ENCODE measurements at regions not wholly inside any gene's neighbourhood (a gene's known extent, or its start where the extent isn't known, plus 50 kb on each side); places are given as distances from the start of the nearest gene placed in this dataset.
"Not testable (repeated sequence)": the region's sequence is repeated elsewhere in the genome, so short reads cannot be mapped to it uniquely, and the experiment has no call there.

- WGBS, 10 experiments = 13 to 87% (median 50%) methylated on average over 2 to 4 of the region's 5 CpGs; no CpG with 5 or more reads in 4 of the 10 experiments
- Histone ChIP-seq H3K4me3 (no peak overlapping the region), H3K4me1 (replicated peaks in 1 of 2) (peaks cover 0 to 2% of the 10 kb centered on the region in 2 donors), H3K27ac (no peak overlapping the region)
- in situ Hi-C loops (cut with MboI; ENCODE audit: low pct_unique_long_range_greater_than_20kb in 2 of 9, low sequenced_read_pairs in 9 of 9, unreplicated experiment in 9 of 9) = no loop called here
- no peak for ATAC-seq (replicated peaks in 6 of 8)
Measured at GRCh38 chr7:69434398-69434815, 163.9 kb upstream of the AUTS2 start.

DNA sequence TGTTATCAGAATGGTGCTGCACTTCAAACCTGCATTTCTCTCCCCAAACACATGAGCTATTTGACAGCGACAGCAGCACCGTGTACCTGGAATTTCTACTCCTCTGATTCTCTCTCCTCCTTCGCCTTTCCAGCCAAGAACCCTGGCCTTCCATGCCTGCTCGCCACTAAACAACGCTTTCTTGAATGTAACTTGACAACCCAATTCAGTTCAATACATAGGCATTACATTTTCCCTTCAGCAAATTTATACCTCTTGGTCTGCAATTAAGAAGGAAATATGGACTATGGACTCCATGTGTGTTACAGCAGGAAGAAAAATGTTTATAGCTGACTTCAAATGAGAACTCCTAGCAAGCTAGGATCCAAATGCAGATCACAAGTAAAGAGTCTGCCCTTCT is 162.6 kb upstream of the AUTS2 start:
- in situ Hi-C loops (cut with MboI; ENCODE audit: low pct_unique_long_range_greater_than_20kb in 2 of 9, low sequenced_read_pairs in 9 of 9, unreplicated experiment in 9 of 9) = no loop called here
- no peak overlapping the region for H3K27ac ChIP-seq
- 46 to 100% (median 67%) methylated on average over 1 to 5 of the region's 5 CpGs; no CpG with 5 or more reads in 1 of the 10 experiments for whole genome bisulfite sequencing, 10 experiments
- no peak overlapping the region for H3K4me3 ChIP-seq
- no peak for ATAC-seq (replicated peaks in 6 of 8)
- no peaks in the 10 kb centered on the region for H3K4me1 ChIP-seq (replicated peaks in 1 of 2)

GRCh38 chr7:69436946-69437345 is 161.3 kb upstream of the AUTS2 start:
- Histone ChIP-seq H3K27ac (no peak overlapping the region), H3K4me1 (replicated peaks in 1 of 2) (no peaks in the 10 kb centered on the region), H3K4me3 (no peak overlapping the region)
- in situ Hi-C loops (cut with MboI; ENCODE audit: low pct_unique_long_range_greater_than_20kb in 2 of 9, low sequenced_read_pairs in 9 of 9, unreplicated experiment in 9 of 9) = no loop called here
- ATAC-seq (replicated peaks in 6 of 8) = peak in 1 of 8 experiments; percentile 31
- WGBS, 10 experiments = 0 to 88% (median 75%) methylated on average over 1 of the region's 1 CpG; no CpG with 5 or more reads in 6 of the 10 experiments

GRCh38 chr7:69438584-69439412 is 159.5 kb upstream of the AUTS2 start:
- Histone ChIP-seq H3K4me3 (no peak overlapping the region), H3K27ac (no peak overlapping the region), H3K4me1 (replicated peaks in 1 of 2) (no peaks in the 10 kb centered on the region)
- in situ Hi-C loops (cut with MboI; ENCODE audit: low pct_unique_long_range_greater_than_20kb in 2 of 9, low sequenced_read_pairs in 9 of 9, unreplicated experiment in 9 of 9) = no loop called here
- WGBS, 10 experiments = 0 to 100% (median 62%) methylated on average over 1 to 12 of the region's 16 CpGs; no CpG with 5 or more reads in 2 of the 10 experiments
- peak in 1 of 8 experiments; percentile 75 for ATAC-seq (replicated peaks in 6 of 8)

GRCh38 chr7:69439636-69440325 is 158.5 kb upstream of the AUTS2 start:
- Histone ChIP-seq H3K4me3 (no peak overlapping the region), H3K4me1 (replicated peaks in 1 of 2) (no peaks in the 10 kb centered on the region), H3K27ac (no peak overlapping the region)
- peak in 3 of 8 experiments; percentile 58 to 71 (median 66) for ATAC-seq (replicated peaks in 6 of 8)
- WGBS, 10 experiments = 43 to 100% (median 60%) methylated on average over 1 of the region's 1 CpG; no CpG with 5 or more reads in 5 of the 10 experiments
- in situ Hi-C loops (cut with MboI; ENCODE audit: low pct_unique_long_range_greater_than_20kb in 2 of 9, low sequenced_read_pairs in 9 of 9, unreplicated experiment in 9 of 9) = no loop called here

DNA sequence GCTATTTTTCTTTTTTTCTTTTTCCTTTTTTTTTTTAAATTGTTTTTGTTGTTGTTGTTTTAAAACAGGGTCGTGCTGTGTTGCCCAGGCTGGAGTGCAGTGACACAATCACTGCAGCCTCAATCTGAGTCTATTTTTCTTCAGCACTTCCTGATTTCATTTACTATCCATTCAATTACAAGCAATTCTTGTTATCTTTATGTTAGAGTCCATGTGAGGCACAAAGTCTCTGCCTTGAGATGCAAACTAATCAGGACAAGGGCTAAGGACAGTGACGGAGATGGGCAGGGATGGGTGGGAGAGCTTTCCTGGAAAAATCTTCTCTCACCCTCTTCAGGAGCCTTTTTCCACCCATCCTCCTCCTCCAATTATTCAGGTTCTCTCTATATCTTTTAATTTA is 157.3 kb upstream of the AUTS2 start:
- 18 to 92% (median 67%) methylated on average over 1 to 2 of the region's 2 CpGs; no CpG with 5 or more reads in 3 of the 10 experiments for WGBS, 10 experiments
- no peak for ATAC-seq (replicated peaks in 6 of 8)
- no peaks in the 10 kb centered on the region for H3K4me1 ChIP-seq (replicated peaks in 1 of 2)

GRCh38 chr7:69443136-69443535 is 155.1 kb upstream of the AUTS2 start:
- WGBS, 10 experiments = 0 to 100% (median 76%) methylated on average over 1 to 2 of the region's 2 CpGs; no CpG with 5 or more reads in 2 of the 10 experiments
- no peak for ATAC-seq (replicated peaks in 6 of 8)

More for the DNA sequence above, 157.3 kb upstream of the AUTS2 start:
- in situ Hi-C loops (cut with MboI; ENCODE audit: low pct_unique_long_range_greater_than_20kb in 2 of 9, low sequenced_read_pairs in 9 of 9, unreplicated experiment in 9 of 9) = no loop called here
- Histone ChIP-seq H3K27ac (no peak overlapping the region), H3K4me3 (no peak overlapping the region)

GRCh38 chr7:69445541-69445940 is 152.7 kb upstream of the AUTS2 start:
- in situ Hi-C loops (cut with MboI; ENCODE audit: low pct_unique_long_range_greater_than_20kb in 2 of 9, low sequenced_read_pairs in 9 of 9, unreplicated experiment in 9 of 9) = no loop called here
- Histone ChIP-seq H3K4me1 (replicated peaks in 1 of 2) (peaks cover 0 to 6% of the 10 kb centered on the region in 2 donors), H3K27ac (no peak overlapping the region), H3K4me3 (no peak overlapping the region)
- ATAC-seq (replicated peaks in 6 of 8) = peak in 1 of 8 experiments; percentile 3
- 40 to 100% (median 89%) methylated on average over 1 to 11 of the region's 11 CpGs; no CpG with 5 or more reads in 4 of the 10 experiments for WGBS, 10 experiments

More at GRCh38 chr7:69443136-69443535, 155.1 kb upstream of the AUTS2 start:
- Histone ChIP-seq H3K27ac (no peak overlapping the region), H3K4me1 (replicated peaks in 1 of 2) (no peaks in the 10 kb centered on the region), H3K4me3 (no peak overlapping the region)
- in situ Hi-C loops (cut with MboI; ENCODE audit: low pct_unique_long_range_greater_than_20kb in 2 of 9, low sequenced_read_pairs in 9 of 9, unreplicated experiment in 9 of 9) = no loop called here

DNA sequence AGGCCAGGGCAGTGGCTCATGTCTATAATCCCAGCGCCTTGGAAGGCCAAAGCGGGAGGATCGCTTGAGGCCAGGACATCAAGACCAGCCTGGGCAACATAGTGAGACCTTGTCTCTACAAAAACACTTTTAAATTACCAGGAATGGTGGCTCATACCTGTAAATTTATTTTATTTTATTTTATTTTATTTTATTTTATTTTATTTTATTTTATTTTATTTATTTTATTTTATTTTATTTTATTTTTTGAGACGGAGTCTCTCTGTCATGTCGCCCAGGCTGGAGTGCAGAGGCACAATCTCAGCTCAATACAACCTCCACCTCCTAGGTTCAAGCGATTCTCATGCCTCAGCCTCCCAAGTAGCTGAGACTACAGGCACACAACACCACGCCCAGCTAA is 152.1 kb upstream of the AUTS2 start:
- H3K4me1 ChIP-seq (replicated peaks in 1 of 2); ATAC-seq (replicated peaks in 6 of 8); H3K27ac ChIP-seq; in situ Hi-C loops (cut with MboI; ENCODE audit: low pct_unique_long_range_greater_than_20kb in 2 of 9, low sequenced_read_pairs in 9 of 9, unreplicated experiment in 9 of 9); H3K4me3 ChIP-seq: not testable (repeated sequence)
- WGBS, 10 experiments = 71 to 100% (median 90%) methylated on average over 3 to 7 of the region's 7 CpGs

DNA sequence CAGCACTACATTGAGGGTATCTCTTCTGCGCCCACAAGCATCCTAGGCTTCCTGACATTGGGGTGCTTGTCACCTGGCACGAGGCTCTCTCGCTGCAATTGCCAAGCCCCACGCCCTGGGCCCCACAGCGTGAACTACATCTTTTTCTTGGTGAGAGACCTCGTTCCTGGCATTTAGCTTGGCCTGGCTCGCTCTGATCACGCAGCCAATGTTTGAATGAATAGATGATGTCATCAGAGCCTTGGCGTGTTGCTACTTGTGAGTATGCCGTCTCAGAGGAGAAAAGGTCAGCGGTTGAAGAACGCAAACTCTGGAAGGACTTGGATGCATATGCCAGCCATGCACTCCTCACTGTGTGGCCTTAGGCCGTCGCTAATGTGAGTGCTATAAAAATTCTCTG is 150.2 kb upstream of the AUTS2 start:
- ATAC-seq (replicated peaks in 6 of 8) = peak in 4 of 8 experiments; percentile 21 to 71 (median 52)
- in situ Hi-C loops (cut with MboI; ENCODE audit: low pct_unique_long_range_greater_than_20kb in 2 of 9, low sequenced_read_pairs in 9 of 9, unreplicated experiment in 9 of 9) = no loop called here
- peaks cover 0 to 7% of the 10 kb centered on the region in 2 donors for H3K4me1 ChIP-seq (replicated peaks in 1 of 2)
- H3K27ac ChIP-seq = no peak overlapping the region
- WGBS, 10 experiments = 14 to 92% (median 70%) methylated on average over 3 to 12 of the region's 14 CpGs; no CpG with 5 or more reads in 2 of the 10 experiments
- H3K4me3 ChIP-seq = no peak overlapping the region

GRCh38 chr7:69450456-69450855 is 147.8 kb upstream of the AUTS2 start:
- in situ Hi-C loops (cut with MboI; ENCODE audit: low pct_unique_long_range_greater_than_20kb in 2 of 9, low sequenced_read_pairs in 9 of 9, unreplicated experiment in 9 of 9) = no loop called here
- peak in 5 of 8 experiments; percentile 17 to 65 (median 57) for ATAC-seq (replicated peaks in 6 of 8)
- Histone ChIP-seq H3K4me3 (no peak overlapping the region), H3K4me1 (replicated peaks in 1 of 2) (peaks cover 0 to 7% of the 10 kb centered on the region in 2 donors), H3K27ac (no peak overlapping the region)
- 12 to 80% (median 40%) methylated on average over 1 to 5 of the region's 5 CpGs; no CpG with 5 or more reads in 3 of the 10 experiments for WGBS, 10 experiments

DNA sequence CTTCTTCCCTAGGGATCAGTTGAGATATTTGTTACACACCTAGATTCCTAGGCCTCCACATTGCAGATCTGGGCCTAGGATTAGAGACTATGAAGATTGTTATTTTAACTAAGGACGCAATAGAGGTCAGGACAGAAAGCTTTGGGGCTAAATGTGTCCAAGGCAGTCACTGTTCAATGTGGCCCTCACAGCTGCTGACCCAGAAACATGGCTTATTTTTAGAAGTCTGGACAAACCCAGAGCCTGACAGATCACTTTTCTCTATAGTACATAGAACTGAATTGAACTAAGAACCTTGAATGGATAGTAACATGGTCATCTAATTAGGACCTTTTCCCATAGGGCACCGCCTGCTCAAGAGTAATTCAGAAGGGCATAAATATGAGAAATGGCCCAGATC is 146.6 kb upstream of the AUTS2 start:
- H3K4me1 ChIP-seq (replicated peaks in 1 of 2) = peaks cover 0 to 7% of the 10 kb centered on the region in 2 donors
- ATAC-seq (replicated peaks in 6 of 8) = no peak
- in situ Hi-C loops (cut with MboI; ENCODE audit: low pct_unique_long_range_greater_than_20kb in 2 of 9, low sequenced_read_pairs in 9 of 9, unreplicated experiment in 9 of 9) = no loop called here
- WGBS, 10 experiments = 60 to 100% (median 92%) methylated on average over 1 to 2 of the region's 2 CpGs; no CpG with 5 or more reads in 2 of the 10 experiments
- H3K27ac ChIP-seq = no peak overlapping the region
- H3K4me3 ChIP-seq = no peak overlapping the region

DNA sequence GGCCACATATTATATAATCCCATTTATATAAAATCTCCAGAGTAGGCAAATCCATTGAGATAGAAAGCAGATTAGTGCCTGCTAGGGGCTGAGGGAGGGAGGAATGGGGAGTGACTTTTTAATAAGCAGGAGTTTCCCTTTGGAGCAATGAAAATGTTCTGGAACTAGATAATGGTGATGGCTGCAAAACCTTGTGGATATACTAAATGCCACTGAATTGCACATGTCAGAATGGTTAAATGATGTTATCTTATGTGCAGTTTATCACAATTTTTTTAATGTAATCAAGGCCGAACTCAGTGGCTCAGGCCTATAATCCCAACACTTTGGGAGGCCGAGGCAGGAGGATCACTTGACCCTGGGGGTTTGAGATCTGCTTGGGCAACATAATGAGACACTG is 145.5 kb upstream of the AUTS2 start:
- no peak for ATAC-seq (replicated peaks in 6 of 8)
- no peak overlapping the region for H3K27ac ChIP-seq
- 17 to 100% (median 85%) methylated on average over 1 to 2 of the region's 2 CpGs; no CpG with 5 or more reads in 4 of the 10 experiments for WGBS, 10 experiments
- no peak overlapping the region for H3K4me3 ChIP-seq
- peaks cover 0 to 9% of the 10 kb centered on the region in 2 donors for H3K4me1 ChIP-seq (replicated peaks in 1 of 2)
- in situ Hi-C loops (cut with MboI; ENCODE audit: low pct_unique_long_range_greater_than_20kb in 2 of 9, low sequenced_read_pairs in 9 of 9, unreplicated experiment in 9 of 9) = no loop called here

Data from motor neuron (in vitro differentiated cells).